AG04450 (cell line): ENCODE measurements at regions not wholly inside any gene's neighbourhood (a gene's known extent, or its start where the extent isn't known, plus 50 kb on each side); places are given as distances from the start of the nearest gene placed in this dataset.
A peak's percentile ranks its signal among the peaks of the same experiment; 100 is the strongest.
"Not testable (repeated sequence)": the region's sequence is repeated elsewhere in the genome, so short reads cannot be mapped to it uniquely, and the experiment has no call there.

Experiments used
- CTCF ChIA-PET: fragments of 300-600, 350-600 bp; formaldehyde crosslinking; extraction: SDS; loops from one replicate; lab custom pipeline; 2022; ENCODE audit warnings: antibody characterized with exemption, inconsistent platforms; lab: Charles Lee
- POLR2A ChIA-PET: fragments of 350-600 bp; formaldehyde crosslinking; extraction: SDS; loops from one replicate; lab custom pipeline; 2021; ENCODE audit warnings: antibody characterized with exemption, inconsistent platforms; lab: Yijun Ruan, JAX
- DNase-seq: peaks from one replicate; pipeline ENCODE4 v3.0.0-alpha.2; 2011; ENCODE audit warnings: low read depth, low spot score
- H3K27ac ChIP-seq: one replicate; pipeline ENCODE4 v1.5.1; 2012; ENCODE audit warnings: low read depth, low read length, control low read depth
- H3K27me3 ChIP-seq: one replicate; pipeline ENCODE4 v1.6.0; 2012; ENCODE audit warnings: low read length; ENCODE audit not compliant: control insufficient read depth, insufficient read depth
- H3K4me3 ChIP-seq: 2 replicates; pipeline ENCODE4 v1.5.1; 2011; ENCODE audit warnings: mild to moderate bottlenecking, low read depth, low read length, control low read depth
- H3K9me3 ChIP-seq: 2 replicates; pipeline ENCODE4 v1.5.1; 2012; ENCODE audit warnings: low read length; ENCODE audit not compliant: control insufficient read depth, insufficient read depth
- CTCF ChIP-seq: IDR thresholded peaks from 2 replicates; pipeline ENCODE4 v1.5.1; 2011; ENCODE audit warnings: low read depth, low read length, control low read depth, inconsistent platforms

- ChIA-PET CTCF (interaction anchor here (1.0 to 5.2 kb wide), 8 partner anchors 9 to 515 kb away, joined by 3 to 252 read pairs (median 6); no protein-coding TSS in a partner anchor), POLR2A (no interaction called here)
- no peak for DNase-seq
These were observed 460.7 kb downstream of the KCNT2 start for GRCh38 chr1:196147530-196147929.

GRCh38 chr1:196145151-196145550, 463.1 kb downstream of the KCNT2 start:
- H3K9me3 ChIP-seq, H3K4me3 ChIP-seq, DNase-seq, H3K27me3 ChIP-seq, H3K27ac ChIP-seq, POLR2A ChIA-PET, CTCF ChIA-PET: not testable (repeated sequence)

More at GRCh38 chr1:196147530-196147929, 460.7 kb downstream of the KCNT2 start:
- H3K27ac ChIP-seq: no peak overlapping the region
- no peak overlapping the region for H3K4me3 ChIP-seq
- no peaks in the 10 kb centered on the region for H3K9me3 ChIP-seq
- TF ChIP-seq CTCF: no peak
- no peaks in the 10 kb centered on the region for H3K27me3 ChIP-seq

- H3K4me3 ChIP-seq: no peak overlapping the region
- H3K27ac ChIP-seq: no peak overlapping the region
- ChIA-PET POLR2A (no interaction called here), CTCF (interaction anchor here (0.6 kb wide), 1 partner anchor 165 kb away, joined by 3 read pairs; no protein-coding TSS in a partner anchor)
- no peaks in the 10 kb centered on the region for H3K27me3 ChIP-seq
- no peak for DNase-seq
- TF ChIP-seq CTCF: 0 out of 2 replicates have a peak, but pooled peaks have one; percentile 5
- no peaks in the 10 kb centered on the region for H3K9me3 ChIP-seq
These were observed 463.7 kb downstream of the KCNT2 start for GRCh38 chr1:196144588-196144987.

- no peak for DNase-seq
- H3K9me3 ChIP-seq: no peaks in the 10 kb centered on the region
- no peaks in the 10 kb centered on the region for H3K27me3 ChIP-seq
- CTCF ChIA-PET: interaction anchor here (1.0 kb wide), 1 partner anchor 165 kb away, joined by 4 read pairs; no protein-coding TSS in a partner anchor
- TF ChIP-seq CTCF: 0 out of 2 replicates have a peak, but pooled peaks have one; percentile 11
- H3K27ac ChIP-seq: no peak overlapping the region
- POLR2A ChIA-PET: no interaction called here
- no peak overlapping the region for H3K4me3 ChIP-seq
These were observed 464.5 kb downstream of the KCNT2 start for GRCh38 chr1:196143602-196144342.

GRCh38 chr1:196142111-196142640, 466.1 kb downstream of the KCNT2 start:
- TF ChIP-seq CTCF: no peak
- ChIA-PET CTCF (no interaction called here), POLR2A (no interaction called here)
- Histone ChIP-seq H3K27ac (no peak overlapping the region), H3K4me3 (no peak overlapping the region), H3K9me3 (no peaks in the 10 kb centered on the region), H3K27me3 (no peaks in the 10 kb centered on the region)
- no peak for DNase-seq
